Anterior cingulate cortex (tissue), 58 donors: ENCODE measurements at regions not wholly inside any gene's neighbourhood (a gene's known extent, or its start where the extent isn't known, plus 50 kb on each side); places are given as distances from the start of the nearest gene placed in this dataset.
"Not testable (repeated sequence)": the region's sequence is repeated elsewhere in the genome, so short reads cannot be mapped to it uniquely, and the experiment has no call there.

ENCODE experiments used
- DNase-seq, 58 donors: peaks; one replicate each; lab custom pipeline; 2025; lab: John Stamatoyannopoulos, UW

- no peak for DNase-seq
These were observed 190.0 kb upstream of the GRAMD2B start for GRCh38 chr5:126233256-126233655.

GRCh38 chr5:126234563-126235195, 188.5 kb upstream of the GRAMD2B start:
- DNase-seq: peak in 2 of 58 donors; percentile 1 to 2

DNA sequence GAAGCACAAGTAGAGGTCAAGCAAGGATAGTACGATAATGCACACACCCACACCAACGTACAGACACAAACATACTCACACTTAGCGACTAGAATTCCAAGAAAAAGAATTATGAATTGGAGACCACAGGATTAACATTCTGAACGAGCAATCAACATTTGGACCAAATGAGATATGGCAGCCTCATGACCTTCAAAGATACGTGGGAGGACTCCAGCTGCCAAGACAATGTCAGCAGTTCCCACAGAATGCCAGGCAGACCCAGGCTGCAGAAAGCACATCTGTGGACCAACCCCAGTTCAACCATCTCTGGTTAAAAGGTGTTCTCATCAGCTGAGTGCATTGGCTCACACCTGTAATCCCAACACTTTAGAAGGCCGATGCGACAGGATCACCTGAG, 187.6 kb upstream of the GRAMD2B start:
- DNase-seq: no peak

- DNase-seq: no peak
These were observed 186.2 kb upstream of the GRAMD2B start for GRCh38 chr5:126236994-126237393.

GRCh38 chr5:126248611-126249010, 174.6 kb upstream of the GRAMD2B start:
- DNase-seq: no peak

- no peak for DNase-seq
These were observed 172.2 kb upstream of the GRAMD2B start for GRCh38 chr5:126251024-126251423.

GRCh38 chr5:126253406-126253805, 169.8 kb upstream of the GRAMD2B start:
- no peak for DNase-seq

- DNase-seq: no peak
These were observed 159.5 kb upstream of the GRAMD2B start for GRCh38 chr5:126263591-126264184.

GRCh38 chr5:126265917-126266316, 157.3 kb upstream of the GRAMD2B start:
- DNase-seq: no peak

GRCh38 chr5:126267438-126267837, 155.8 kb upstream of the GRAMD2B start:
- DNase-seq: no peak

DNA sequence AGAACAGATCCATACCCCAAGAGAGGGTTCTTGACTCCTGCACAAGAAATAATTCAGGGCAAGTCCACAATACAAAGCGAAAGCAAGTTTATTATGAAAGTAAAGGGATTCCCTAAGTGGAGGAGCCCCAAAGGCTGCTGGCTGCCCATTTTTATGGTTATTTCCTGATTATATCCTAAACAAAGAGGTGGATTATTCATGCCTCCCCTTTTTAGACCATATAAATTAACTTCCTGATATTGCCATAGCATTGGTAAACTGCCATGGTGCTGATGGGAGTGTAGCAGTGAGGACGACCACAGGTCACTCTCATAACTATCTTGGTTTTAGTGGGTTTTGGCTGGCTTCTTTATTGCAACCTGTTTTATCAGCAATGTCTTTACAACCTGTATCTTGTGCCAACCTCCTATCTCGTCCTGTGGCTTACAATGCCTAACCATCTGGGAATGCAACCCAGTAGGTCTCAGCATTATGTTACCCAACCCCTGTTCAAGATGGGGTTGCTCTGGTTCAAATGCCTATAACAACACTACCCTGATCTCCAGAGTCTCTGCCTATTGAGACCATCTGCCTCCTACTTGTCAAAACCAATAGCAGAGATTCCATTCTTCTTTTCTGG, 154.4 kb upstream of the GRAMD2B start:
- no peak for DNase-seq

- peak in 1 of 58 donors; percentile 5 for DNase-seq
These were observed 153.7 kb upstream of the GRAMD2B start for GRCh38 chr5:126269511-126269910.

GRCh38 chr5:126271141-126271540, 152.1 kb upstream of the GRAMD2B start:
- DNase-seq: no peak

DNA sequence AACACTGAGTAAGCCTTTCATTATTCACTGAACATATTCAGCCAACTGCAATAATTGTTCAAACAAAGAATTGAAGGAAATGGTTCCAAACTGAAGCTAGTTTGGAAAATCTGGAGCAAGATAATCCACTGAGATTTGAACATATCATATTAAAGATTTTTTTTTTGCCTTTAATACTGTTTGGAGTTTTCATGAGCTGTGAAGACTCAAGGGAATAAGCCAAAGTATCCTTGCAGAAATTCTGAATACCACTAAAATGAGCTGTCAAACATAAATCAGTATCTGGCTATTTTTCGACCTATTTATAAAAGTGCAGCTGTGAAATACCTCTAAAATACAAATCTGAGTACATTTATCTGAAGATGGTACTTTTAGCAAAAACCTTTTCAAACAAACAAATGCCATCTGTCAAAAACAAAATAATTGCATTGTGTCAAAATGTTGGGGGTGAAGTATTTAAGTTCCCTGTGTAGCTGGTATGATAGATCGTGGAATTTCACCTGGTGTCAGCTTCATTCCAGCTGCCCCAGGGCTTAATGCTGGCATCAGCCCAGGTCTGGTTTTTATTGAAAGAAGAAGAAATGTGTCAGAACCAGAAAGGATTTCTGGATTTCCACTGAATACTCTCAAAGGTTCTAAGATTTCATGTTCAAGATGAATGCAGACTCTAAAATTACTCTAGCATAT, 149.0 kb upstream of the GRAMD2B start:
- DNase-seq: no peak

GRCh38 chr5:126274763-126275125, 148.5 kb upstream of the GRAMD2B start:
- DNase-seq: no peak

- DNase-seq: peak in 1 of 58 donors; percentile 6
These were observed 145.4 kb upstream of the GRAMD2B start for GRCh38 chr5:126277762-126278161.

DNA sequence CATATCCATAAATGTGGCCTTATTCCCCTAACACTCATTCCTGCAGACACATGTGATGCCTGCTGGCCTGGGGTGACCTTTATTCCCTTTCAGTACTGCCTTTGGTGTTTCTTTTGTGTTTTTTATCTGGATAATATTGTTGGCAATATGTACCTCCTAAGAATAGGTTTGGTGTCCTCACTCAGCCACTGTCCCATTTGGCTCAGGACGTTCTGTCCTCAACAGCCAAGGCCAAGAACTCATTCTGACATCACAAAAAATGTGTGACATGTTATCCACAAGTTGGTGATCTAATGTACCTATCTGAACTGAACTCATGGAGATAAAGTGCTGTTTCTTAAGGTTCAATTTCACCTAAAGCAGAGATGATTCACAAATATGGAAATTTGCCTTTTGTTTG, 142.9 kb upstream of the GRAMD2B start:
- no peak for DNase-seq

DNA sequence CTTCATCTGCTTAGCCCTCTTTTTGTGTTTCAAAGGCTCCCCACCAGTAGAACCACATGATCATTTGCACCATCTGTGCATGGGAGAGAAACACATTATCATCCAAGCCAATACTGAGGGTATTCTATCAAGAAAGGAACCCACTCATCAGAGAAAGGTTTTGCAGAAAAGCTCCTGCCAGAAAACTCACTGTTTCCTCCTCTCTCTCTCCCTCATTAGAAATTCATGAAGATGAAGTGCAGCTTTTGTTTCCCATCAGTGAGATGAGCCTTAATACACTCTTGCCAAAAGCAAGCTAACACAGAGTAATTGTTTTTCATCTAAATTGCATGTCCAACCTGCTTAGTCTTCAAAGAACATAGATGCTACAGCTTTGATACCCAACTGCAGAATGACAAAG, 142.4 kb upstream of the GRAMD2B start:
- peak in 8 of 58 donors; percentile 2 to 66 (median 13) for DNase-seq

DNA sequence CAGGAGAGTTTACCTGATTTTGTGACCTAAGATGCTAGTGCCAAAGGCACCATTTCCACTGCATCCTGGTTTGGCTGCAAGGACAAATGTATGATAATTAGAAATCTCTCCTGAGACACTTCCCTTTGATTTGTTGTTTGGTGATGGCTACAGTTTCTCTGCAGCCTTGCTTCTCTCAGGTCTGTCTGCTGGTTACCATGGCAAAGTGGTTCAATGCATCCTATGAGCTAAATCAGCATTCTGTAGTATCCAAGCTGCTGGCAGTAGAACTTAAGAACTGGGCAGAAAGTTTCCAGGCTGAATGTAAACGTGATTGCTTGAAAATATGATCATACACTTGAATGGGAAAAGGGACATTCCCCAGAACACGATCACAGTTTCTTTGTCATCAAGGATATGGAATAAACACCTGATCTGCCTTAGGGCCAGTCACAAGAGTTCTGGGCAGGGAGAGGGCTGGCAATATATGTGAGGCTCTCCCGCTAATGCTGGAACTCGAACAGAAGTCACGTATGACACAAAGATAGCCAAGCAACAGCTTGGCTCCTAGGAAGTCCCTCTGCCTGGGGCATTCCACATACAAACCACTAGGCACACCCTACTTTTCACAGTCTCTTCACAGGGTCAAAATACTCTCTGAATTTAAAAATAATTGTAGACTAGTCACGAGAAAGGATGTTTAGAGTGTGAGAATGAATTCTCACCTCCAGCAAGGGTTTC, 138.1 kb upstream of the GRAMD2B start:
- DNase-seq: peak in 2 of 58 donors; percentile 2 to 11

- DNase-seq: not testable (repeated sequence)
These were observed 127.1 kb upstream of the GRAMD2B start for GRCh38 chr5:126296121-126296520.

DNA sequence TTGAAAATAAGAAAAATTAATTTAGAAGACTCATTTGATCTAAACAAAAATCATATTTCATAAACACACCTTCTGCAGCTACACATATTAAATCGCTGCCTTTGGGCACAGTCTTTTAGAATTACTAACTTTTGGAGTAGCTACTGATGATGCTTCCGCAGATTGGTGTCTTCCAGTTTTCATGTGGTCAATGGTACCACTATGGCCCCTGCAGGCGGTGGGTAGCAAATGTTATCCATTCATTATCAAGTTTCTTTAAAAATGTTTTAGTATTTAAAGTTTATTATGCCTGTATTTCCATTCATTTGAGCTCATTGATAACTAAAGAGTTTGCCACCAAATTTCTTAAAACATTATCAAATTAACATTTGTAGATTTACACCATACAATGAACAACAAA, 122.9 kb upstream of the GRAMD2B start:
- no peak for DNase-seq
